Activated CD4-positive, alpha-beta T cell treated with anti-CD3 and anti-CD28 coated beads, Interleukin-2, amount 10 ng/mL, durations not matched to agents 24 days and 14 days (primary cell): ENCODE measurements at regions not wholly inside any gene's neighbourhood (a gene's known extent, or its start where the extent isn't known, plus 50 kb on each side); places are given as distances from the start of the nearest gene placed in this dataset.

Experiments
- DNase-seq: peaks from one replicate; pipeline ENCODE4 v3.0.0; 2022
- H3K27ac Mint-ChIP-seq: one replicate; pipeline ENCODE4 v1.8.0; 2022; ENCODE audit warnings: mild to moderate bottlenecking, mixed read lengths
- H3K27me3 Mint-ChIP-seq: one replicate; pipeline ENCODE4 v1.8.0; 2022; ENCODE audit warnings: mixed read lengths
- H3K36me3 Mint-ChIP-seq: one replicate; pipeline ENCODE4 v1.8.0; 2022; ENCODE audit warnings: low read depth, mild to moderate bottlenecking, mixed read lengths
- H3K4me1 Mint-ChIP-seq: one replicate; pipeline ENCODE4 v1.8.0; 2021; ENCODE audit warnings: mixed read lengths
- H3K4me3 Mint-ChIP-seq: one replicate; pipeline ENCODE4 v1.8.0; 2022; ENCODE audit warnings: mild to moderate bottlenecking, moderate library complexity, mixed read lengths
- H3K9me3 Mint-ChIP-seq: one replicate; pipeline ENCODE4 v1.8.0; 2021; ENCODE audit warnings: mixed read lengths
- intact Hi-C: fragments of 100-400 bp; cut with micrococcal nuclease; formaldehyde crosslinking; loops from one replicate; pipeline ENCODE4 v1.15.1; 2023

DNA sequence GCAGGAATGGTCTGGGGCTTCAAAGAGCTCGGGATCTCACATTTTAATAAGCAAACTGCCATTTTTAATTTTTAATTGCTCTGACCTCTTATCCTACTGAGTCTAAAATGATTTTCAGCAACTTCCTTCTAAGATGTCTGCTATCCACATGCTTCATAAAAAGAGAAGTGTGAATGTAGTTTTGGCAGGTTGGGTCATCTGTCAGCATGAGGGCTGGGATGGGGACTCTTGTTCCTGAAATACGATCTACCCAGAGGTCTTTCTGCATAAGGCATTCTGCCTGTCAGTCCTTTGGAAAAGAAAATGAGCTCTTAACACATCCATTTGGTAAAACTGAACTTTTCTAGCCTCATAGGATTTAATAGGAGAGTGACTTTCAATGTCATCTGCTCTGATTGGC lies 252.8 kb upstream of the APCDD1 start:
- Mint-ChIP-seq H3K4me3 (no peak overlapping the region), H3K27ac (no peak overlapping the region), H3K27me3 (peaks cover 11% of the 10 kb centered on the region), H3K9me3 (peaks cover 7% of the 10 kb centered on the region), H3K36me3 (no peaks in the 10 kb centered on the region), H3K4me1 (no peaks in the 10 kb centered on the region)
- intact Hi-C loops, result no loop called here
- no peak for DNase-seq

DNA sequence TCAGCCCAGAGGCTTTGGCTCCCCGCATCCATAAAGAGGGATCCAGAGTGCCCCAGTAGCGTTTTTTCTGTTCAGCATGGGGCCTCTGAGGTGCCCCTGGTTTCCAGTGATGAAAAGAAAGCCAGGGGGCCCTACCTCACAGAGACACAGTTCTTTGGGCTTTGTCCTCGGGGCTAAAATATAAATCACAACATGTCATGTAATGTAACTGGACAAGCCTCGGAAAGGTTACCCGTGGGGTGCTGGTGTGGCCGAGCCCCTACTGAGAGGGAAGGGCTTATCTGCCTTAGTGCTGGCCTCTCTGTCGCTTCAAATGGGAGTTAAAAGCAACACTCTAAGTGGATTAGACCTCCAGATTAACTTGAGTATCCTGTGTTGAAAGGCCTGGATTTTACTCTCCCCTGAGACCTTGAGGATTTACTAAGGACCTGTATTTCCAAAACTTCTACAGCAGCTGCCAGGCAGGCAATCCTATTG lies 251.6 kb upstream of the APCDD1 start:
- intact Hi-C loops, result no loop called here
- Mint-ChIP-seq H3K36me3 (no peaks in the 10 kb centered on the region), H3K27ac (no peak overlapping the region)

DNA sequence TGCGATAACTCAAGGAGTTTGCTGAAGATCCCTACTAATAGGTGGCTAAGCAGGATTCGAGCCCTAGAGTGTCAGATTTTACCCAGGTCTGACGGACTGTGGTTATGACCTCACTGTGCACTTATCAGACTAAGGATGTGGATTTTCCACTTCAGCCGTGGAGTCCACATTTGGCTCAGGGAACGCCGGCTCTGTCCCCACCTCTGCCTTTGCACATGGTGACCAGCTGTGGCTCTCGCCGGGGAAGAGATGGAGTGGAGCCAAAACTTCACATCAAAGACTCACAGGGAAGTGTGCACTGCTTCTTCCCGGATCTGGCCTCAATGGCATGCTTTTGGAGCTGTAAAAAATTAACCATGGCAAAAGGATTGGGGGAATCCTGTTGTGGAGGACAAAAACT lies 249.3 kb upstream of the APCDD1 start:
- no peaks in the 10 kb centered on the region for H3K36me3 Mint-ChIP-seq
- intact Hi-C loops, result no loop called here
- DNase-seq, result no peak
- H3K27me3 Mint-ChIP-seq, result peaks cover 20% of the 10 kb centered on the region
- no peak overlapping the region for H3K27ac Mint-ChIP-seq
- no peak overlapping the region for H3K4me3 Mint-ChIP-seq
- peaks cover 5% of the 10 kb centered on the region for H3K9me3 Mint-ChIP-seq
- no peaks in the 10 kb centered on the region for H3K4me1 Mint-ChIP-seq

More for the DNA sequence above, 251.6 kb upstream of the APCDD1 start:
- no peak for DNase-seq
- peaks cover 18% of the 10 kb centered on the region for H3K27me3 Mint-ChIP-seq
- no peak overlapping the region for H3K4me3 Mint-ChIP-seq
- peaks cover 7% of the 10 kb centered on the region for H3K9me3 Mint-ChIP-seq
- H3K4me1 Mint-ChIP-seq, result no peaks in the 10 kb centered on the region

DNA sequence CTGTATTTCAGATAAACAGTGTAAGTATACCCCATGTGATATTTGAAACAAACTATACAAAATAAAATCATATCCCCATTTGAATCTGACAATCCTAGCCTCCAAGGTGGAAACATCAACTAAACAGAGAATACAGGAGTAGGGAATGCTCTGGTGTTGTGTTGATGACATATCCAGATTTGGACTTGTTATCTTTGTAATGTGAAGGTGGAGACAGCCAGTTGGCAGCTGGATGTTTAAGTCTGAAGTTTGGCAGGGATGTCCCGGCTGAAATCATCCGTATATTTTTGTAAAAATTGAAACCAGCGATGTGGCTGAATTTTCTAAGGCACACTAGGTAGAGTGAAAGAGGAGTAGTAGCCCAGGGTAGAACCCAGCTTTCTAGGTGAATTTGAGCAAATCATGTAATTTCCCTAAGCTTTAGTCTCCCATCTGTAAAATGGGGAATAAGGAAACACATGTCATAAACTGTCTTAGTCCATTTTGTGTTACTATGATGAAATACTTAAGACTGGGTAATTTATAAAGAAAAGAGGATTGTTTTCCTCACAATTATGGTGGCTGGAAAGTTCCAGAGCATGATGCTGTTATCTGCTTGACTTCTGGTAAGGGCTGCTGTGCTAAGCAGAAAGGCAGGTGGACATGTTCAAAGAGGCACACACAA lies 246.6 kb upstream of the APCDD1 start:
- no peak overlapping the region for H3K27ac Mint-ChIP-seq
- H3K4me3 Mint-ChIP-seq, result no peak overlapping the region
- peaks cover 20% of the 10 kb centered on the region for H3K27me3 Mint-ChIP-seq
- intact Hi-C loops, result no loop called here
- peaks cover 6% of the 10 kb centered on the region for H3K9me3 Mint-ChIP-seq
- no peaks in the 10 kb centered on the region for H3K36me3 Mint-ChIP-seq
- peaks cover 2% of the 10 kb centered on the region for H3K4me1 Mint-ChIP-seq
- DNase-seq, result no peak

DNA sequence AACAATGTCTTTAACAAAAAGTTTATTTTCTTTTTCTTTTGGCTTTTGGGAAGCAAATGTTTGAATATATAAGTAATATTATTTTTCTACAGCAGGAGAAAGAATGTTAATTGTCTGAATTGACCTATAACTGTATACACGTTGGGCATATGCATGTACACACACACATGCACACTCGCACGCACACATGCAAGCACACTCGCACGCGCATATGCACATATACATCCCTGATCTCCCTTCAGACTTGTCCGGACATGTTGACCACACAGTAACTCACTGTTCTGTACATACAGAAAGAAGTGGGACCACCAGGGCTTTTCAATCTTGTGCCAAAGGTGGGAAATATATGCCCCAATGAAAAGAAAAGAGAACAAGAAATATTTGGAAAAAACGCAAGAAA lies 245.1 kb upstream of the APCDD1 start:
- no peak for DNase-seq
- Mint-ChIP-seq H3K27me3 (peaks cover 20% of the 10 kb centered on the region), H3K9me3 (peaks cover 6% of the 10 kb centered on the region), H3K36me3 (no peaks in the 10 kb centered on the region), H3K4me3 (no peak overlapping the region), H3K4me1 (peaks cover 8% of the 10 kb centered on the region), H3K27ac (no peak overlapping the region)
- intact Hi-C loops, result no loop called here

DNA sequence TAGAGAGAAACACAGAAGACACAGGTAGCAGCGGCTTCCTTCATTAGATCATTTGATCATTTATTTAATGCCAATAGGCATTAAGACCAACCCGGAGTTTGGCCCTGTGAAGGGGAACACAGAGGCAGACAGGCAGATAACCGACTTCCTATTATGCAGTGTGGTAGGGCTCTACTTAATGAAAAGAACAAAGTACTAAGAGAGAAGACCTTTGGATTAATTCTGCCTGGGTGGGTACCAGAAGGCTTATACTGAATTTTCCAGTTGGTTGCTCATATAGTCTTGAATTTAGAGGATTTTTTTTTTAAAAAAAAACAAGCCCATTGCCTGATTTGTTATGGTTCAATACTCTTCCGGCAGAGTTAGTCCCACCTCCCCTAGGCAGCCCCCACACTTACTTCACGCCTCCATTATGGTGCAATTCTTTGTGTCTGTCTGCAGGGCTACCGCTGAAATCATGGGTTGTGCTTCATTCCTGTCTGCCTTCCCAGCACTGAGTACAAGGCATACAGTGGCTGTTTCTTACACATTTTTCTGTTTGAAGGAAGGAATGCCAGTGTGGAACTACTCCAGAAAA lies 244.3 kb upstream of the APCDD1 start:
- Mint-ChIP-seq H3K27me3 (peaks cover 20% of the 10 kb centered on the region), H3K27ac (no peak overlapping the region), H3K4me3 (no peak overlapping the region), H3K4me1 (peaks cover 13% of the 10 kb centered on the region), H3K9me3 (peaks cover 11% of the 10 kb centered on the region), H3K36me3 (no peaks in the 10 kb centered on the region)
- DNase-seq, result no peak
- intact Hi-C loops, result no loop called here

DNA sequence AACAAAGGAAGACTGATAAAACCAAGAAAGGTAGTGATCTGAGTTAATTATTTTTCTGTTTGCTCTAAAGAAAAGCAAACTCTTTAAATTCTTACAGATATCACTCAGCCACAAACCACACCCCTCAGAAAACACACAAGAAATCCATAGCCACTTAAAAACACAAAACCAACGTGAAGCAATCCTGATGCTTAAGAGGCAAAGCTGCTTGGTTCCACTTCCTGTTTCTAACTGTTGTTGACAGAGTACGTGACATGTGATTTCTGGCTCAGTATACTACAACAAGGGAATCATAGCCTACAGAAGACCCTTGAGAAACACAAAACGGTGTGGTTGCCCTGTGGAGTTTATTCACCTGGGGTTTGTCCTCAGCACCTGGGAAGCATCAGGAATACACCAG lies 240.9 kb upstream of the APCDD1 start:
- DNase-seq, result peak; percentile 82
- peaks cover 8% of the 10 kb centered on the region for H3K27me3 Mint-ChIP-seq
- peaks cover 2% of the 10 kb centered on the region for H3K36me3 Mint-ChIP-seq
- H3K4me1 Mint-ChIP-seq, result peaks cover 19% of the 10 kb centered on the region
- H3K4me3 Mint-ChIP-seq, result no peak overlapping the region
- peaks cover 23% of the 10 kb centered on the region for H3K9me3 Mint-ChIP-seq
- intact Hi-C loops, result no loop called here
- no peak overlapping the region for H3K27ac Mint-ChIP-seq

DNA sequence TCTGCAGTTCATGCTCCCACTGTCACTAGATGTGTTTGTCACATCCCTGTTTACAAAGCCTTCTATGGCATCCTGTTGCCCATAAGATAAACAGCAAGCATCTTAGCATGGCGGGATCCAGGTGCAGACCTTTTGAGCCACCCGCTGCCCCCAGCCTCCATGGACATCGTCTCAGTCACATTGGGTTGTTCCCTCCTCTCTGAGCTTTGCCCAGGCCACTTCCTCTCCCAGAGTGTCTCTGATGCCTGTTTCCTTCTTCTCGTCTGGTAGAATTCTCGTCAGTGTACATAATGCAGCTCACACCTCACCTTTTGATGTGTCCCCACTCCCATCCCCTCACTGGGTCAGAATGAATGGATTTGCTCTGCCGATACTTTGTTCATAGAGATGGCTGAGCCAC lies 239.0 kb upstream of the APCDD1 start:
- Mint-ChIP-seq H3K36me3 (peaks cover 2% of the 10 kb centered on the region), H3K27ac (no peak overlapping the region), H3K27me3 (peaks cover 9% of the 10 kb centered on the region), H3K4me3 (no peak overlapping the region), H3K9me3 (peaks cover 30% of the 10 kb centered on the region), H3K4me1 (peaks cover 19% of the 10 kb centered on the region)
- intact Hi-C loops, result no loop called here
- DNase-seq, result no peak

DNA sequence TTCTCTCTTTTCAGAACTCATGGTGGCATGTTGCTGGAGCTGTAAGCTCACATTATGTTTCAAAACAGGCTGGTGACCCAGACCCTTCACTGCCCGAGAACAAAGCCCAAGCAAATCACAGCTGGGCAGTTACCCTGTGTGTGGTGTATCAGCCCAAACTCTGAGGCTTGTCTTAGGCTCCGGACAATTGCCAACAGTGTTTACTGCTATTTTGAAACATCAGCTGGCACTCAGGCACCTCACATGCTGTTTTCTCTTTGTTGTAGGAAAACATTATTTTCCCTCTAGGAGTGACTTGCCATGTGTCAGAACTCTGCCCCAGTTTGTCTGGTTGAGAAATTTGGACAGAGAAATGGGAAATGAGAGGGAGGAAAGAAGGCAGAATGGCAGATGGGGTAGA lies 237.6 kb upstream of the APCDD1 start:
- Mint-ChIP-seq H3K27ac (no peak overlapping the region), H3K36me3 (peaks cover 2% of the 10 kb centered on the region), H3K4me3 (no peak overlapping the region), H3K9me3 (peaks cover 30% of the 10 kb centered on the region), H3K4me1 (peaks cover 19% of the 10 kb centered on the region), H3K27me3 (peaks cover 13% of the 10 kb centered on the region)
- no peak for DNase-seq
- intact Hi-C loops, result no loop called here

DNA sequence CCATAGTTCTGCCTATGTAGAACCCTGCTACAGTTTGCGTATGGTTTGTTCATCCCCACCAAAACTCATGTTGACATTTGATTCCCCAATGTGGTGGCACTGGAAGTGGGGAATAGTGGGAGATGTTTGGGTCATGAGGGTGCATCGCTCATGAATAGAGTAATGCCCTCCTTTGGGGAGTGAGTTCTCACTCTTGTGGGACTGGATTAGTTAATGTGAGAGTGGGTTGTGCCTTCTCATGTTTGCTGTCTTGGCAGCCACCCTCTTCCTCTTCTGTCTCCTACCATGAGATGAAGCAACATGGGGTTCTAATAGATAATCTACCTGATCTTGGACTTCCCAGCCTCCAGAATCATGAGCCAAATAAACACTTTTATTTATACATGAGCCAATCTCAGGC lies 237.2 kb upstream of the APCDD1 start:
- no peak overlapping the region for H3K4me3 Mint-ChIP-seq
- intact Hi-C loops, result no loop called here
- peaks cover 17% of the 10 kb centered on the region for H3K4me1 Mint-ChIP-seq
- H3K27me3 Mint-ChIP-seq, result peaks cover 9% of the 10 kb centered on the region
- DNase-seq, result no peak
- H3K36me3 Mint-ChIP-seq, result peaks cover 2% of the 10 kb centered on the region
- H3K9me3 Mint-ChIP-seq, result peaks cover 29% of the 10 kb centered on the region
- H3K27ac Mint-ChIP-seq, result no peak overlapping the region

DNA sequence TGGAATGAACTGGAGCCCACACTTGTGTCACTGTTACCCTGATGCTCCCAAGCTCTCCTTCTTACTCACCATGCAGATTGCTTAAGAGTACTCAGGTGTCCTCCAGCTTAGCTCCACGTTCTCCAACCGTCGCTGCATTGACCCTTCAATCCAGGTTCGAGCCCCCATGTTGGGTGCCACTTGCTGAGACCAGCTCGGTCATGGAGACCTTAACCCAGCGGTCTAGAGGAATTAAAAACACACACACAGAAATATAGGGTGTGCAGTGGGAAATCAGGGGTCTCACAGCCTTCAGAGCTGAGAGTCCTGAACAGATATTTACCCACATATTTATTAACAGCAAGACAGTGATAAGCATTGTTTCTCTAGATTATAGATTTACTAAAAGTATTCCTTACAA lies 229.1 kb upstream of the APCDD1 start:
- no peaks in the 10 kb centered on the region for H3K4me1 Mint-ChIP-seq
- no peaks in the 10 kb centered on the region for H3K36me3 Mint-ChIP-seq
- H3K4me3 Mint-ChIP-seq, result no peak overlapping the region
- intact Hi-C loops, result no loop called here
- H3K9me3 Mint-ChIP-seq, result peaks cover 5% of the 10 kb centered on the region
- DNase-seq, result no peak
- no peak overlapping the region for H3K27ac Mint-ChIP-seq
- H3K27me3 Mint-ChIP-seq, result peaks cover 12% of the 10 kb centered on the region

DNA sequence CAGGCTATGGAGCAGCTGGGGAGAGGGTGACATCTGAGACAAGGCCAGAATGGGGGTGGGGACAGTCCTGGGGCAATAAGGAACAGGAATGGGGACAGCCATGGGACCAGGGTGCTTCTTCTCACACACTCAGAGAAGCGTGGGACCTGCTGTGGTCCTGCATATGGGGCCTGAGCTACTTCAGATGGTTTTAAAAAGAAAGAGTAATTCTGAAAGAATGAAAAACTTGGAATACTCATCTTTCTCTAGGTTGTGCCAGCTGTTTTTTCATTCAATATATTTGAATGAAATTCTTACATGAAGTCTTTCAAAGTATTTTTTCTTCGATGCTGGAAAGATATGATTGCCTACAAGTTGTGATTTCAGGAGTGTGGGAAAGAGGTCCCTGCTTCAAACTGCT lies 227.5 kb upstream of the APCDD1 start:
- Mint-ChIP-seq H3K27me3 (peaks cover 7% of the 10 kb centered on the region), H3K27ac (no peak overlapping the region), H3K4me3 (no peak overlapping the region), H3K36me3 (no peaks in the 10 kb centered on the region), H3K9me3 (no peaks in the 10 kb centered on the region), H3K4me1 (no peaks in the 10 kb centered on the region)
- intact Hi-C loops, result no loop called here
- DNase-seq, result no peak

DNA sequence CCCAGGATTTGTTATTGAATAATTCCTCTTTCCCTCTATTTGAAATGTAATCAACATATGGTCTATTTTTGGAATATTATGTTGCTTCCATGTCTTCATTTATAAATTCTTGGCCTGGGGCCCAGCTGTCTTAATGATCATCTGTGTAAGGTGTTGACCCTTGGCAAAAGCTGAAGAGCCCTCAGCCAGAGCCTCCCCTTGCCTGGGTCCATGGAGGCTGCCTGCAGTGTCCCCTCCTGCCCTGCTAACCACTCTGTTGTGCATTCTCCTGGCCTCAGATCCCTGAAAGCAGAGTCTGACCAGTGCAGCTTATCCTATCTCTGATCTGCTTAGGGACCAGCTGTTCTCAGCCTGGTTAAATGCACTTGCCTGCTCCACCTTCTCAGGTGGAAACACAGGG lies 226.1 kb upstream of the APCDD1 start:
- Mint-ChIP-seq H3K4me3 (no peak overlapping the region), H3K9me3 (no peaks in the 10 kb centered on the region), H3K27me3 (peaks cover 7% of the 10 kb centered on the region), H3K4me1 (no peaks in the 10 kb centered on the region), H3K36me3 (no peaks in the 10 kb centered on the region), H3K27ac (no peak overlapping the region)
- intact Hi-C loops, result no loop called here
- no peak for DNase-seq

DNA sequence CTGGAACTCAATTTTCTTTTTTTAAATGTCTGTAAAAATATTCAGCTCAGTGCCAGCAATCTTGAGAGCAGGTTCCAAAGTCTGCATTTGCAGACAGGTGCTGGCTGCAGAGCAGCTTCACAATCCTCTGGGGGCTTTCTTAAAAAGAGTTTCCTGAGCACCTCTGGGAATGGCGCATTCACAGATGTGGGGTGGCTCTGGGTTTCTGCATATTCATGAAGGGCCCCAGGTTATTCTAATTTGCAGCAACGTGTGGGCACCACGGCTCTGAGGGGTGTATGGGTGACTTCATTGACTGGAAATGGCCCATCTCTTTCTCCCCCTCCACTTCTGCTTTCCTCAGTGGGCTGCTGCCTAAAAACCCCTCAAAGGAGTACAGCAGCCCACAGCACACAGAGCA lies 225.0 kb upstream of the APCDD1 start:
- H3K9me3 Mint-ChIP-seq, result no peaks in the 10 kb centered on the region
- H3K27ac Mint-ChIP-seq, result no peak overlapping the region
- intact Hi-C loops, result no loop called here

DNA sequence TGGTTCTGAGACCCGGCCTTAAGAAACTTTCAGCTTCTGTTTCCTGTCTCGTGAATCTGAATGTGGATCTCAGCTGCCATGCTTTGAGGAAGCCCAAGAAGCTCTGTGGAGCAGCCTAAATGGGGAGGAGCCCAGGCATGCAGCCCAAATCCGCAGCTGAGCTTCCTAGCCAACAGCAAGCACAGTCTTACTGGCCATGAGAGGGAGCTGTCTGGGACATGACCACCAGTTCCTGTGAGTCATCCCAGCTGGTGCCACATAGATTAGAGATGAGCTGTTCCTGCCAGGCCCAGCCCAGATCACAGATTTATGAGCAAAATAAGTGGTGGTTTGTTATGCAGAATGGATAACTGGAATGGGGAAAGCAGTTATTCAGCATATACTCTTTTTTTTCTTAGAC lies 224.4 kb upstream of the APCDD1 start:
- no peaks in the 10 kb centered on the region for H3K4me1 Mint-ChIP-seq
- intact Hi-C loops, result no loop called here
- peaks cover 3% of the 10 kb centered on the region for H3K27me3 Mint-ChIP-seq
- no peaks in the 10 kb centered on the region for H3K9me3 Mint-ChIP-seq
- no peaks in the 10 kb centered on the region for H3K36me3 Mint-ChIP-seq
- DNase-seq, result no peak
- no peak overlapping the region for H3K27ac Mint-ChIP-seq
- no peak overlapping the region for H3K4me3 Mint-ChIP-seq

More for the DNA sequence above, 225.0 kb upstream of the APCDD1 start:
- no peak for DNase-seq
- Mint-ChIP-seq H3K4me1 (no peaks in the 10 kb centered on the region), H3K27me3 (peaks cover 5% of the 10 kb centered on the region), H3K36me3 (no peaks in the 10 kb centered on the region), H3K4me3 (no peak overlapping the region)
